SW 1271 (cell line): ENCODE measurements at regions not wholly inside any gene's neighbourhood (a gene's known extent, or its start where the extent isn't known, plus 50 kb on each side); places are given as distances from the start of the nearest gene placed in this dataset.

Experiments used
- DNase-seq, 2 experiments: peaks; one replicate each; lab custom pipeline; 2025; lab: John Stamatoyannopoulos, UW

- DNase-seq: no peak
These were observed 1095.5 kb upstream of the IGFBP7 start for GRCh38 chr4:58205446-58206235.

- DNase-seq: no peak
These were observed 1082.0 kb upstream of the IGFBP7 start for GRCh38 chr4:58192217-58192616.

GRCh38 chr4:58191109-58191508 lies 1080.9 kb upstream of the IGFBP7 start:
- no peak for DNase-seq

- no peak for DNase-seq
These were observed 1078.1 kb upstream of the IGFBP7 start for GRCh38 chr4:58188316-58188715.

- no peak for DNase-seq
These were observed 1064.8 kb upstream of the IGFBP7 start for GRCh38 chr4:58175024-58175423.

- DNase-seq: no peak
These were observed 1056.3 kb upstream of the IGFBP7 start for GRCh38 chr4:58166490-58166889.

- no peak for DNase-seq
These were observed 1053.0 kb upstream of the IGFBP7 start for GRCh38 chr4:58163156-58163555.

GRCh38 chr4:58149404-58150085 lies 1039.4 kb upstream of the IGFBP7 start:
- DNase-seq: no peak

GRCh38 chr4:58144721-58145120 lies 1034.5 kb upstream of the IGFBP7 start:
- DNase-seq: no peak

GRCh38 chr4:58138786-58139668 lies 1028.8 kb upstream of the IGFBP7 start:
- DNase-seq: no peak

- no peak for DNase-seq
These were observed 1026.4 kb upstream of the IGFBP7 start for GRCh38 chr4:58136604-58137003.

GRCh38 chr4:58127680-58128079 lies 1017.5 kb upstream of the IGFBP7 start:
- DNase-seq: no peak

GRCh38 chr4:58119298-58119697 lies 1009.1 kb upstream of the IGFBP7 start:
- DNase-seq: no peak

GRCh38 chr4:58113126-58113525 lies 1002.9 kb upstream of the IGFBP7 start:
- no peak for DNase-seq

- no peak for DNase-seq
These were observed 1001.6 kb upstream of the IGFBP7 start for GRCh38 chr4:58111818-58112217.

GRCh38 chr4:58093352-58093751 lies 983.2 kb upstream of the IGFBP7 start:
- DNase-seq: no peak

- DNase-seq: no peak
These were observed 980.4 kb upstream of the IGFBP7 start for GRCh38 chr4:58090539-58090938.

- no peak for DNase-seq
These were observed 971.2 kb upstream of the IGFBP7 start for GRCh38 chr4:58081356-58081755.

- DNase-seq: no peak
These were observed 965.5 kb upstream of the IGFBP7 start for GRCh38 chr4:58075724-58076123.

GRCh38 chr4:58074382-58074781 lies 964.2 kb upstream of the IGFBP7 start:
- no peak for DNase-seq

GRCh38 chr4:58070726-58071125 lies 960.5 kb upstream of the IGFBP7 start:
- no peak for DNase-seq

- no peak for DNase-seq
These were observed 954.5 kb upstream of the IGFBP7 start for GRCh38 chr4:58064653-58065052.
